CD14-positive monocyte (primary cell): ENCODE measurements at regions not wholly inside any gene's neighbourhood (a gene's known extent, or its start where the extent isn't known, plus 50 kb on each side); places are given as distances from the start of the nearest gene placed in this dataset.

Experiments used
- DNase-seq, 3 donors: peaks; one replicate each; pipeline ENCODE4 v3.0.0-alpha.2; 2011 to 2022
- H2AFZ ChIP-seq: 2 replicates; pipeline ENCODE4 v1.6.0; 2012; ENCODE audit warnings: mild to moderate bottlenecking, low read depth, low read length, inconsistent platforms; ENCODE audit not compliant: insufficient read depth, poor library complexity, severe bottlenecking
- H3K27ac ChIP-seq, 2 donors: 1 replicate in 1 of 2; 2 replicates in 1 of 2; pipeline ENCODE4 v1.5.1; 2012 to 2013; ENCODE audit warnings: low read length in 2 of 2, control low read depth in 1 of 2, inconsistent platforms in 1 of 2, low read depth in 1 of 2, mild to moderate bottlenecking in 1 of 2
- H3K27me3 ChIP-seq, 2 donors: one replicate each; pipeline versions ENCODE4 v1.6.0 to v1.6.1; 2011 to 2013; ENCODE audit warnings: low read length in 2 of 2; ENCODE audit not compliant: control insufficient read depth in 2 of 2, insufficient read depth in 2 of 2
- H3K36me3 ChIP-seq, 2 donors: replicated peaks in 1 of 2; 1 replicate in 1 of 2; 2 replicates in 1 of 2; pipeline versions ENCODE4 v1.5.1 to v1.6.1; 2012 to 2013; ENCODE audit warnings: low read length in 2 of 2, control low read depth in 1 of 2, inconsistent platforms in 1 of 2, mild to moderate bottlenecking in 1 of 2; ENCODE audit not compliant: insufficient read depth in 2 of 2, control insufficient read depth in 1 of 2
- H3K4me1 ChIP-seq, 2 donors: 1 replicate in 1 of 2; 2 replicates in 1 of 2; pipeline versions ENCODE4 v1.5.1 to v1.6.1; 2012 to 2013; ENCODE audit warnings: low read length in 2 of 2, control low read depth in 1 of 2, inconsistent platforms in 1 of 2, mild to moderate bottlenecking in 1 of 2, moderate library complexity in 1 of 2; ENCODE audit not compliant: insufficient read depth in 2 of 2, control insufficient read depth in 1 of 2
- H3K4me2 ChIP-seq: replicated peaks from 2 replicates; pipeline ENCODE3; 2012; ENCODE audit warnings: low read length, moderate library complexity, mild to moderate bottlenecking; ENCODE audit not compliant: poor library complexity, severe bottlenecking; ENCODE audit errors: extremely low read depth
- H3K4me3 ChIP-seq, 3 experiments: fragments of 200-600 bp in 1 of 3; sonication (generic) in 1 of 3; replicated peaks in 1 of 3; 1 replicate in 2 of 3; 2 replicates in 1 of 3; pipeline ENCODE4 v1.5.1; 2011 to 2013; ENCODE audit warnings: low read length in 3 of 3, mild to moderate bottlenecking in 3 of 3, control low read depth in 2 of 3, low read depth in 2 of 3, inconsistent platforms in 1 of 3, moderate library complexity in 1 of 3
- H3K79me2 ChIP-seq: 2 replicates; pipeline ENCODE4 v1.6.0; 2012; ENCODE audit warnings: mild to moderate bottlenecking, control low read depth, inconsistent platforms, low read length, moderate library complexity; ENCODE audit not compliant: insufficient read depth
- H3K9ac ChIP-seq: 2 replicates; pipeline ENCODE4 v1.6.0; 2017; ENCODE audit warnings: low read length, mild to moderate bottlenecking; ENCODE audit not compliant: insufficient read depth, poor library complexity, severe bottlenecking
- H3K9me3 ChIP-seq, 2 donors: replicated peaks in 1 of 2; 1 replicate in 1 of 2; 2 replicates in 1 of 2; pipeline versions ENCODE4 v1.5.1 to v1.6.1; 2012 to 2013; ENCODE audit warnings: low read length in 2 of 2, control low read depth in 1 of 2; ENCODE audit not compliant: control insufficient read depth in 1 of 2, insufficient read depth in 1 of 2
- H4K20me1 ChIP-seq: 2 replicates; pipeline ENCODE4 v1.6.0; 2012; ENCODE audit warnings: mild to moderate bottlenecking, low read length, control low read depth, moderate library complexity; ENCODE audit not compliant: insufficient read depth
- H3K27ac Mint-ChIP-seq, 7 donors: one replicate each; pipeline ENCODE4 v1.8.0; 2020; ENCODE audit warnings: mild to moderate bottlenecking in 7 of 7, mixed read lengths in 7 of 7, moderate library complexity in 6 of 7, inconsistent platforms in 2 of 7
- H3K27me3 Mint-ChIP-seq, 3 donors: one replicate each; pipeline ENCODE4 v1.8.0; 2021 to 2022; ENCODE audit warnings: low read depth in 3 of 3, mild to moderate bottlenecking in 3 of 3, mixed read lengths in 3 of 3, moderate library complexity in 3 of 3, inconsistent platforms in 1 of 3
- H3K36me3 Mint-ChIP-seq, 2 donors: one replicate each; pipeline ENCODE4 v1.8.0; 2020; ENCODE audit warnings: mixed read lengths in 2 of 2, inconsistent platforms in 1 of 2, mild to moderate bottlenecking in 1 of 2
- H3K4me1 Mint-ChIP-seq: one replicate; pipeline ENCODE4 v1.8.0; 2020; ENCODE audit warnings: mild to moderate bottlenecking, mixed read lengths
- H3K4me3 Mint-ChIP-seq, 2 donors: one replicate each; pipeline ENCODE4 v1.8.0; 2020; ENCODE audit warnings: mild to moderate bottlenecking in 2 of 2, mixed read lengths in 2 of 2, moderate library complexity in 1 of 2
- H3K9me3 Mint-ChIP-seq, 7 donors: one replicate each; pipeline ENCODE4 v1.8.0; 2020 to 2022; ENCODE audit warnings: mixed read lengths in 7 of 7, mild to moderate bottlenecking in 6 of 7, moderate library complexity in 6 of 7, inconsistent platforms in 2 of 7
- WGBS: methylation state at CpG from one replicate; pipeline ENCODE4 v1.1.5; 2013; ENCODE audit warnings: missing lambda C conversion rate; ENCODE audit not compliant: insufficient coverage; 5-methylcytosine and 5-hydroxymethylcytosine counted together
- intact Hi-C, 2 donors: fragments of 100-400 bp; cut with micrococcal nuclease; formaldehyde crosslinking; loops; one replicate each; pipeline versions ENCODE4 v1.15.0 to v1.15.1; 2023
- TF ChIP-seq, protein P1 (sequence below): fragments of 200-600 bp; IDR thresholded peaks from one replicate; pipeline ENCODE4 v1.8.0; 2022; ENCODE audit warnings: antibody characterized with exemption, mild to moderate bottlenecking

DNA sequence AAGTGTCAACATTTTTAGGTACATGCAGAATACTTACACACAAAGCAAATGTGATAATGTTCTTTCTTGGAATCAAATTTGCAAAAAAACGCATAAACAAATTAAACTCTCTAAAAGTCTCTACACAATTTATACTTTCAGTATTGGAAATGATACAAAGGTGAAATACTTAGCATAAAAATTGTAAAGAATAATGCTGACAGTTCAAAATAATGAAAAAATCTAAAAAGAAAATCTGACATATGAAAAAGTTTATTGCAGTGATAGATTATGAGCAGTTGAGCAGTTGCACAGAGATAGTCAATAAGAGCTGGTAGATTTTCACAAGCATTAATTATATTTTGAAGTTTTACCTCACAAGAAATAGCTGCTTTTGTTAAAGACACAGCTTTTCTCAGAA, 1176.4 kb upstream of the EYS start:
- Histone ChIP-seq H3K27ac (no peak overlapping the region), H3K27me3 (no peaks in the 10 kb centered on the region), H3K9ac (no peak overlapping the region), H4K20me1 (no peaks in the 10 kb centered on the region), H3K36me3 (no peaks in the 10 kb centered on the region), H3K79me2 (no peaks in the 10 kb centered on the region), H2AFZ (no peak overlapping the region), H3K4me1 (no peaks in the 10 kb centered on the region), H3K9me3 (peaks cover 26 to 28% of the 10 kb centered on the region in 2 donors), H3K4me2 (no peak overlapping the region), H3K4me3 (no peak overlapping the region)
- no peaks in the 10 kb centered on the region for H3K27me3 Mint-ChIP-seq
- H3K4me3 Mint-ChIP-seq = no peak overlapping the region
- intact Hi-C loops = no loop called here
- TF ChIP-seq, protein P1, sequence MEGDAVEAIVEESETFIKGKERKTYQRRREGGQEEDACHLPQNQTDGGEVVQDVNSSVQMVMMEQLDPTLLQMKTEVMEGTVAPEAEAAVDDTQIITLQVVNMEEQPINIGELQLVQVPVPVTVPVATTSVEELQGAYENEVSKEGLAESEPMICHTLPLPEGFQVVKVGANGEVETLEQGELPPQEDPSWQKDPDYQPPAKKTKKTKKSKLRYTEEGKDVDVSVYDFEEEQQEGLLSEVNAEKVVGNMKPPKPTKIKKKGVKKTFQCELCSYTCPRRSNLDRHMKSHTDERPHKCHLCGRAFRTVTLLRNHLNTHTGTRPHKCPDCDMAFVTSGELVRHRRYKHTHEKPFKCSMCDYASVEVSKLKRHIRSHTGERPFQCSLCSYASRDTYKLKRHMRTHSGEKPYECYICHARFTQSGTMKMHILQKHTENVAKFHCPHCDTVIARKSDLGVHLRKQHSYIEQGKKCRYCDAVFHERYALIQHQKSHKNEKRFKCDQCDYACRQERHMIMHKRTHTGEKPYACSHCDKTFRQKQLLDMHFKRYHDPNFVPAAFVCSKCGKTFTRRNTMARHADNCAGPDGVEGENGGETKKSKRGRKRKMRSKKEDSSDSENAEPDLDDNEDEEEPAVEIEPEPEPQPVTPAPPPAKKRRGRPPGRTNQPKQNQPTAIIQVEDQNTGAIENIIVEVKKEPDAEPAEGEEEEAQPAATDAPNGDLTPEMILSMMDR = no peak
- peaks cover 5 to 22% (median 12%) of the 10 kb centered on the region in 7 donors for H3K9me3 Mint-ChIP-seq
- H3K36me3 Mint-ChIP-seq = no peaks in the 10 kb centered on the region
- DNase-seq = no peak
- H3K4me1 Mint-ChIP-seq = no peaks in the 10 kb centered on the region
- WGBS = no CpG with 5 or more reads among the region's 1 CpG
- no peak overlapping the region for H3K27ac Mint-ChIP-seq

DNA sequence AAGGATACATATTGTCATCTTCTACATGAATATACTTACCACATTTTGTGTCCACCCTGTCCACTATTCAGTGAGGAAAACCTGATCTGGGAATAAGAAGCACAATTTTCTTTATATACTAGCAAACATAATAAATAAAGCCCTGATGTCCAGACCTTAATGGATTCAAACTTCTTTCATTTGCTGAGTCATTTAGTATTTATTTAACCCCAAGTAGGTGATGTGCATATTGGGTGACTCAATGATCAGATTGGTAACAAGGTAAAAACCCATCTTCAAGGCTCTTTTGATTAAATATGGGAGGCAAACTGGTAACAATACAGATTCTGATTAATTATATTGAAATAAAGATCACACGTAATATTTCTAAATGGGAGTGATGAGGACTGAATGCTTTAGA, 1159.8 kb upstream of the EYS start:
- no peak overlapping the region for H3K27ac Mint-ChIP-seq
- H3K36me3 ChIP-seq = no peaks in the 10 kb centered on the region
- no peaks in the 10 kb centered on the region for H3K4me1 ChIP-seq
- H3K79me2 ChIP-seq = no peaks in the 10 kb centered on the region
- intact Hi-C loops = no loop called here
- no peak overlapping the region for H2AFZ ChIP-seq
- peaks cover 0 to 2% of the 10 kb centered on the region in 2 donors for H3K9me3 ChIP-seq
- WGBS = no CpG with 5 or more reads among the region's 1 CpG
- H3K36me3 Mint-ChIP-seq = no peaks in the 10 kb centered on the region
- H3K9me3 Mint-ChIP-seq = peaks cover 0 to 10% (median 2%) of the 10 kb centered on the region in 7 donors
- no peak overlapping the region for H3K4me2 ChIP-seq
- H3K27me3 ChIP-seq = no peaks in the 10 kb centered on the region
- TF ChIP-seq, protein P1 = no peak
- DNase-seq = no peak
- no peak overlapping the region for H3K4me3 Mint-ChIP-seq
- H3K9ac ChIP-seq = no peak overlapping the region
- no peaks in the 10 kb centered on the region for H4K20me1 ChIP-seq
- H3K4me3 ChIP-seq = no peak overlapping the region
- no peaks in the 10 kb centered on the region for H3K4me1 Mint-ChIP-seq
- no peaks in the 10 kb centered on the region for H3K27me3 Mint-ChIP-seq
- no peak overlapping the region for H3K27ac ChIP-seq
